Body of pancreas (tissue), 4 donors: ENCODE measurements at regions not wholly inside any gene's neighbourhood (a gene's known extent, or its start where the extent isn't known, plus 50 kb on each side); places are given as distances from the start of the nearest gene placed in this dataset.

ENCODE experiments used
- POLR2A ChIP-seq, 3 donors: fragments of 450-650 bp; IDR thresholded peaks; one replicate each; pipeline ENCODE4 v1.6.1; 2016; ENCODE audit warnings: antibody characterized with exemption in 3 of 3, mild to moderate bottlenecking in 2 of 3
- TF ChIP-seq, protein P1 (sequence below), 7 experiments: fragments of 450-650 bp in 4 of 7; fragments of 200-600 bp in 3 of 7; sonication (generic) in 3 of 7; IDR thresholded peaks; one replicate each; pipeline ENCODE4 v1.5.1; 2016 to 2019; ENCODE audit warnings: antibody characterized with exemption in 7 of 7

DNA sequence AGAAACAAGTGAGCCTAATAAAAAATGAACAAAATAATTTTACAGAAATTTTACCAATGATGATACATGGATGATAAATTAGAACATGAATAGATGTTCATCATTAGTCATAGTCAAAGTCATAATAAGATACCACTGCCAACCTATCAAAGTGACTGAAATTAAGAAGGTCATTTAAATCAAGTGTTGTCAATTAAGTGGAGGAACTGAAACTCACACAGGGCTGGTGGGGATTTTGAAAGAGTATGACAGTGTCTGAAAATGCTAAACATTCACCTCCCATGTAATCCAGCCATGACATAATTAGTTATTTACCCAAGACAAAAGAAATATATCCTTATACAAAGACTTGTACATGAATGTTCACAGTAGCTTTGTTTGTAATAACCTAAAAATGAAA lies 57.1 kb upstream of the DYNC1I1 start:
- TF ChIP-seq, protein P1, sequence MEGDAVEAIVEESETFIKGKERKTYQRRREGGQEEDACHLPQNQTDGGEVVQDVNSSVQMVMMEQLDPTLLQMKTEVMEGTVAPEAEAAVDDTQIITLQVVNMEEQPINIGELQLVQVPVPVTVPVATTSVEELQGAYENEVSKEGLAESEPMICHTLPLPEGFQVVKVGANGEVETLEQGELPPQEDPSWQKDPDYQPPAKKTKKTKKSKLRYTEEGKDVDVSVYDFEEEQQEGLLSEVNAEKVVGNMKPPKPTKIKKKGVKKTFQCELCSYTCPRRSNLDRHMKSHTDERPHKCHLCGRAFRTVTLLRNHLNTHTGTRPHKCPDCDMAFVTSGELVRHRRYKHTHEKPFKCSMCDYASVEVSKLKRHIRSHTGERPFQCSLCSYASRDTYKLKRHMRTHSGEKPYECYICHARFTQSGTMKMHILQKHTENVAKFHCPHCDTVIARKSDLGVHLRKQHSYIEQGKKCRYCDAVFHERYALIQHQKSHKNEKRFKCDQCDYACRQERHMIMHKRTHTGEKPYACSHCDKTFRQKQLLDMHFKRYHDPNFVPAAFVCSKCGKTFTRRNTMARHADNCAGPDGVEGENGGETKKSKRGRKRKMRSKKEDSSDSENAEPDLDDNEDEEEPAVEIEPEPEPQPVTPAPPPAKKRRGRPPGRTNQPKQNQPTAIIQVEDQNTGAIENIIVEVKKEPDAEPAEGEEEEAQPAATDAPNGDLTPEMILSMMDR (IDR thresholded peaks at IDR 0.05) = no peak
- TF ChIP-seq POLR2A (IDR thresholded peaks at IDR 0.05) = no peak
